IMR-90 (cell line): ENCODE measurements at regions not wholly inside any gene's neighbourhood (a gene's known extent, or its start where the extent isn't known, plus 50 kb on each side); places are given as distances from the start of the nearest gene placed in this dataset.

Source experiments
- ATAC-seq: fragments of 200-7000 bp; cut with Tn5 transposase; 2 replicates; pipeline ENCODE4 v1.9.1; 2020; ENCODE audit warnings: low read depth, mild to moderate bottlenecking, moderate library complexity
- BruUV-seq: library from RNA; stranded (reverse); fragments of 400-500 nt; replicated peaks from 2 replicates; lab custom pipeline; 2021; lab: Mats Ljungman, UMichigan
- CTCF ChIA-PET: fragments of 300-600 bp; formaldehyde crosslinking; extraction: SDS; loops from one replicate; lab custom pipeline; 2021; ENCODE audit warnings: antibody characterized with exemption; lab: Yijun Ruan, JAX
- POLR2A ChIA-PET: fragments of 300-600 bp; sonication (Branson Sonifier 250); formaldehyde crosslinking; loops from one replicate; lab custom pipeline; 2022; ENCODE audit warnings: antibody characterized with exemption; ENCODE audit not compliant: unreplicated experiment; lab: Charles Lee
- DNase-seq: peaks from one replicate; pipeline ENCODE4 v3.0.0; 2013
- H2AFZ ChIP-seq: replicated peaks from 2 replicates; pipeline ENCODE3; 2013; ENCODE audit warnings: low read length, mild to moderate bottlenecking; ENCODE audit not compliant: poor library complexity
- H2AK5ac ChIP-seq: 2 replicates; pipeline ENCODE4 v1.6.1; 2013; ENCODE audit warnings: low read depth, low read length, inconsistent platforms
- H2AK9ac ChIP-seq: replicated peaks from 2 replicates; pipeline ENCODE3; 2013; ENCODE audit warnings: mild to moderate bottlenecking, low read depth, low read length, moderate library complexity; ENCODE audit not compliant: poor library complexity
- H2BK120ac ChIP-seq: 2 replicates; pipeline ENCODE4 v1.6.1; 2013; ENCODE audit warnings: low read depth, low read length, inconsistent platforms
- H2BK15ac ChIP-seq: 3 replicates; pipeline ENCODE4 v1.6.1; 2013; ENCODE audit warnings: low read depth, low read length, inconsistent platforms
- H2BK20ac ChIP-seq: 2 replicates; pipeline ENCODE4 v1.6.1; 2013; ENCODE audit warnings: low read depth, mild to moderate bottlenecking, inconsistent platforms, low read length, moderate library complexity
- H2BK5ac ChIP-seq: 2 replicates; pipeline ENCODE4 v1.6.1; 2013; ENCODE audit warnings: mild to moderate bottlenecking, low read depth, low read length, inconsistent platforms; ENCODE audit not compliant: poor library complexity, severe bottlenecking
- H3K14ac ChIP-seq: replicated peaks from 2 replicates; pipeline ENCODE4 v1.6.1; 2013; ENCODE audit warnings: low read depth, low read length, inconsistent platforms
- H3K18ac ChIP-seq: 2 replicates; pipeline ENCODE4 v1.6.1; 2013; ENCODE audit warnings: low read depth, low read length, control low read depth
- H3K23ac ChIP-seq: 2 replicates; pipeline ENCODE4 v1.6.1; 2013; ENCODE audit warnings: low read depth, low read length, inconsistent platforms
- H3K27ac ChIP-seq: 2 replicates; pipeline ENCODE4 v1.5.1; 2013; ENCODE audit warnings: mild to moderate bottlenecking, control low read depth, low read length; ENCODE audit not compliant: insufficient read depth
- H3K27me3 ChIP-seq: 2 replicates; pipeline ENCODE4 v1.6.1; 2013; ENCODE audit warnings: low read length; ENCODE audit not compliant: control insufficient read depth, insufficient read depth
- H3K36me3 ChIP-seq: 2 replicates; pipeline ENCODE4 v1.6.1; 2013; ENCODE audit warnings: low read length, mixed read lengths; ENCODE audit not compliant: control insufficient read depth, insufficient read depth
- H3K4ac ChIP-seq: 2 replicates; pipeline ENCODE4 v1.6.1; 2013; ENCODE audit warnings: low read depth, low read length, inconsistent platforms
- H3K4me1 ChIP-seq: 2 replicates; pipeline ENCODE4 v1.6.1; 2013; ENCODE audit warnings: low read length, mixed read lengths; ENCODE audit not compliant: control insufficient read depth, insufficient read depth
- H3K4me2 ChIP-seq: 2 replicates; pipeline ENCODE4 v1.6.1; 2013; ENCODE audit warnings: low read depth, mild to moderate bottlenecking, control low read depth, low read length, moderate library complexity
- H3K4me3 ChIP-seq: 2 replicates; pipeline ENCODE4 v1.5.1; 2013; ENCODE audit warnings: low read depth, mild to moderate bottlenecking, control low read depth, low read length, moderate library complexity; ENCODE audit not compliant: insufficient read depth
- H3K56ac ChIP-seq: 2 replicates; pipeline ENCODE4 v1.6.1; 2013; ENCODE audit warnings: low read length, inconsistent platforms; ENCODE audit not compliant: insufficient read depth; ENCODE audit errors: extremely low read depth
- H3K79me1 ChIP-seq, 2 experiments: 2 replicates each; pipeline ENCODE4 v1.6.1; 2013; ENCODE audit warnings: low read length in 2 of 2, inconsistent platforms in 1 of 2, low read depth in 1 of 2
- H3K9ac ChIP-seq: 2 replicates; pipeline ENCODE4 v1.6.1; 2013; ENCODE audit warnings: low read depth, low read length, control low read depth
- H3K9me1 ChIP-seq: 2 replicates; pipeline ENCODE4 v1.6.1; 2013; ENCODE audit warnings: low read length, inconsistent platforms; ENCODE audit not compliant: insufficient read depth
- H3K9me3 ChIP-seq: 2 replicates; pipeline ENCODE4 v1.6.1; 2013; ENCODE audit warnings: low read length; ENCODE audit not compliant: control insufficient read depth, insufficient read depth
- H4K20me1 ChIP-seq: 2 replicates; pipeline ENCODE4 v1.6.1; 2013; ENCODE audit warnings: low read length, inconsistent platforms; ENCODE audit not compliant: insufficient read depth
- H4K5ac ChIP-seq: 2 replicates; pipeline ENCODE4 v1.6.1; 2013; ENCODE audit warnings: mild to moderate bottlenecking, low read depth, low read length, control low read depth
- H4K8ac ChIP-seq, 2 experiments: 2 replicates each; pipeline ENCODE4 v1.6.1; 2013; ENCODE audit warnings: low read depth in 2 of 2, low read length in 2 of 2, control low read depth in 1 of 2, inconsistent platforms in 1 of 2
- H4K91ac ChIP-seq: 2 replicates; pipeline ENCODE4 v1.6.1; 2013; ENCODE audit warnings: low read depth, low read length, inconsistent platforms; ENCODE audit not compliant: insufficient read depth
- BHLHE40 ChIP-seq: fragments of 150-350 bp; IDR thresholded peaks from 2 replicates; pipeline ENCODE4 v1.6.1; 2016; ENCODE audit warnings: mild to moderate bottlenecking, low read depth, low read length
- CHD1 ChIP-seq: IDR thresholded peaks from 2 replicates; pipeline ENCODE4 v1.6.1; 2012; ENCODE audit warnings: low read depth, low read length, improper control_type of control experiment
- ELK1 ChIP-seq: fragments of 150-350 bp; IDR thresholded peaks from 2 replicates; pipeline ENCODE4 v1.6.1; 2016; ENCODE audit warnings: low read depth, mild to moderate bottlenecking, low read length, moderate library complexity, borderline replicate concordance
- FOS ChIP-seq: fragments of 150-350 bp; IDR thresholded peaks from 2 replicates; pipeline ENCODE4 v1.6.1; 2016; ENCODE audit warnings: low read depth, low read length
- MXI1 ChIP-seq: IDR thresholded peaks from 2 replicates; pipeline ENCODE4 v1.6.1; 2012; ENCODE audit warnings: low read depth, mild to moderate bottlenecking, low read length, moderate library complexity, borderline replicate concordance
- POLR2A ChIP-seq: IDR thresholded peaks from 2 replicates; pipeline ENCODE4 v1.6.1; 2012; ENCODE audit warnings: mild to moderate bottlenecking, low read depth, low read length
- RAD21 ChIP-seq: IDR thresholded peaks from 2 replicates; pipeline ENCODE4 v1.6.1; 2012; ENCODE audit warnings: low read length, improper control_type of control experiment
- SMC3 ChIP-seq: fragments of 150-350 bp; IDR thresholded peaks from 2 replicates; pipeline ENCODE4 v1.6.1; 2016; ENCODE audit warnings: low read depth, mild to moderate bottlenecking, antibody characterized with exemption, low read length, moderate library complexity
- USF2 ChIP-seq: fragments of 150-350 bp; IDR thresholded peaks from 2 replicates; pipeline ENCODE4 v1.6.1; 2017; ENCODE audit warnings: mild to moderate bottlenecking, antibody characterized with exemption, low read length, low read depth
- WGBS, 2 experiments: methylation state at CpG; one replicate each; pipeline versions ENCODE4 v1.1.5 to v1.1.7; 2013; ENCODE audit warnings: missing lambda C conversion rate in 2 of 2; ENCODE audit not compliant: insufficient read length in 1 of 2; ENCODE audit errors: extremely low coverage in 2 of 2; 5-methylcytosine and 5-hydroxymethylcytosine counted together
- dilution Hi-C: fragments of 300-500 bp; cut with HindIII; formaldehyde crosslinking; loops from one replicate; pipeline ENCODE4 v1.14.3; 2018; ENCODE audit warnings: low sequenced_read_pairs; ENCODE audit not compliant: unreplicated experiment
- in situ Hi-C: fragments of 300-500 bp; cut with MboI; formaldehyde crosslinking; loops from 3 replicates; pipeline ENCODE4 v1.14.3; 2019; ENCODE audit warnings: low sequenced_read_pairs, inconsistent platforms, mixed read lengths
- intact Hi-C: fragments of 100-400 bp; cut with micrococcal nuclease; formaldehyde crosslinking; loops from 2 replicates; pipeline ENCODE4 v1.10.0; 2022

GRCh38 chr16:9177861-9178260 is 86.4 kb downstream of the HAPSTR1 start:
- ATAC-seq, result no peak
- Histone ChIP-seq H3K4me3 (no peak overlapping the region), H4K8ac (no peak overlapping the region), H4K5ac (no peak overlapping the region), H4K91ac (no peak overlapping the region), H2BK5ac (no peak overlapping the region), H3K18ac (no peak overlapping the region), H3K27me3 (no peaks in the 10 kb centered on the region), H2AK5ac (no peak overlapping the region), H3K56ac (no peak overlapping the region), H3K9ac (no peak overlapping the region), H3K4ac (no peak overlapping the region), H3K27ac (no peak overlapping the region), H2BK20ac (no peak overlapping the region), H3K9me3 (no peaks in the 10 kb centered on the region), H3K14ac (no peak overlapping the region), H2BK15ac (no peak overlapping the region), H3K4me1 (no peaks in the 10 kb centered on the region), H3K79me1 (no peaks in the 10 kb centered on the region), H2AK9ac (no peak overlapping the region), H2BK120ac (no peak overlapping the region), H4K20me1 (no peaks in the 10 kb centered on the region), H3K36me3 (no peaks in the 10 kb centered on the region), H3K23ac (no peak overlapping the region), H3K4me2 (no peak overlapping the region), H2AFZ (no peak overlapping the region), H3K9me1 (no peaks in the 10 kb centered on the region)
- dilution Hi-C loops, result no loop called here
- in situ Hi-C loops, result no loop called here
- no peak for TF ChIP-seq USF2
- no peak for TF ChIP-seq ELK1
- TF ChIP-seq MXI1, result no peak
- no peak for TF ChIP-seq CHD1
- TF ChIP-seq RAD21, result no peak
- no peak for TF ChIP-seq SMC3
- no peak for TF ChIP-seq BHLHE40
- TF ChIP-seq FOS, result no peak
- TF ChIP-seq POLR2A, result no peak
- BruUV-seq, result no TSS peak
- WGBS, 2 experiments, result no CpG with 5 or more reads among the region's 6 CpGs
- intact Hi-C loops, result no loop called here
- POLR2A ChIA-PET, result no interaction called here
- no peak for DNase-seq
- CTCF ChIA-PET, result interaction anchor here (0.6 kb wide), 1 partner anchor 16 kb away, joined by 4 read pairs; no protein-coding TSS in a partner anchor
